Activated CD8-positive, alpha-beta memory T cell treated with anti-CD3 and anti-CD28 coated beads for 24 hours (primary cell): ENCODE measurements at regions not wholly inside any gene's neighbourhood (a gene's known extent, or its start where the extent isn't known, plus 50 kb on each side); places are given as distances from the start of the nearest gene placed in this dataset.
"Not testable (repeated sequence)": the region's sequence is repeated elsewhere in the genome, so short reads cannot be mapped to it uniquely, and the experiment has no call there.

ENCODE experiments used
- DNase-seq: peaks from one replicate; pipeline ENCODE4 v3.0.0-alpha.2; 2020

DNA sequence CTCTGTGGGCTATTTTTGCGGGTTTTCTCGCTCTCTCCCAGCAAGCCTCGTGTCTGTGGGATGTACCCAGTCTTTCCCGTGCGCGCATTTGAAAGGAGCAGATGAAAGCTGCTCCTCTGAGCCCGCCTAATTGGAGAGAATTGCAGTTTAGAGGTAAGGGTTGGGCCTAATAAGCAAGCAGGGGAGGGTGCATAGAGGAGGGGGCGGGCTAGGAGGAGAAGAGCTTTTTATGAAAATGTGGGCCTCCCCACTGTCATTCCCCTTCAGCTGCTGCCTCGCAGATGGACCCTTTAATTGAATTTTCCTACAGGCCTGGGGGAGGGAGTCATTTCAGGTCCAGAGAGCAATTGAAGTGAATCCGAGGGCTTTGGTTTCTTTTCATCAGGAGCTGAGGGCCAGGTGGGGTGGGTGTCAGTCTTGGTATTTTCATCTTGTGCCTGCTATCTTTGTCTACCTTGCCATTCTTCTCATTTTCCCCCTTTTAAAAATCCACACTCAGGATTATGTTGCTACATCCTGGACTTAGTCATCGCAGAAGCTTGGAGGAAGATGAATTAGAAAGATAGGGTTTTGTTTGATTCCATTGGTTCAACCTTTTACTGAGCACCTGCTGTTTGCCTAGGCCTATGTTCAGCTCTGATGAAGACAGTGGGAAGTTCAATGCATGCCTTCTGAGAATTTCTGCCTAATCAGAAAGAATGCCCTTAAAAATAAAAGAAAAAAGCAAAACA is 423.4 kb downstream of the CD83 start:
- no peak for DNase-seq

DNA sequence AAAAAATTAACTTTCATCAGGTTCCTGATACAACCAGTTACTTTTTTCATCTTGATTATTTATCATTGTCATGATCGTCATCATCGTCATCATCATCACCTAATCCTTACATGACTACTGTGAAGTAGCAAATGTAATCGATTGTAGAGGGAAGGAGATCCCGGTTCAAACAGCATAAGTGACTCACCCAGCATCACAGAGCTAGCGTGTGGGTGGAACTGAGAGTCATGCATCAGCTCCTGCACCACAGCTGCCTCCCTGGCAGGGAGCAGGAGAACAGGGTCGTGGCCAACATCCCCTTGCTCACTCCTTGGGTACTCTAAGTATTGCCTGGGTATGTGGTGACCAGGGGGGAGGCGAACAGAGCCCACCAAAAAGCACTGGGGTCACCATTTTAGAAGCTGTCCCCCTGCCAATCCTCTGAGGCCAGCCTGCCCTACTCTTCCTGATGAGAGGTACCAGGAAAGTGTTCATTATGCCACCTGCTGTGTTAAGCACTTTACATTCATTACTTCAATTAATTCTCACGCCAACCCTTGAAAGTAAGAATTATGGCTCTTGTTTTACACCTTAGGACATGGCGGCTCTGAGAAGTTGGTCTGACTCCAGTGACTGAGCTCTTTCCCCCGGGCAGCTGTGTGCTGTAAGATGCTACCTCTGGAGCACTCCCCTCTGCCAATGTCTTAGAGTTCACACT is 425.2 kb downstream of the CD83 start:
- DNase-seq: peak; percentile 79

DNA sequence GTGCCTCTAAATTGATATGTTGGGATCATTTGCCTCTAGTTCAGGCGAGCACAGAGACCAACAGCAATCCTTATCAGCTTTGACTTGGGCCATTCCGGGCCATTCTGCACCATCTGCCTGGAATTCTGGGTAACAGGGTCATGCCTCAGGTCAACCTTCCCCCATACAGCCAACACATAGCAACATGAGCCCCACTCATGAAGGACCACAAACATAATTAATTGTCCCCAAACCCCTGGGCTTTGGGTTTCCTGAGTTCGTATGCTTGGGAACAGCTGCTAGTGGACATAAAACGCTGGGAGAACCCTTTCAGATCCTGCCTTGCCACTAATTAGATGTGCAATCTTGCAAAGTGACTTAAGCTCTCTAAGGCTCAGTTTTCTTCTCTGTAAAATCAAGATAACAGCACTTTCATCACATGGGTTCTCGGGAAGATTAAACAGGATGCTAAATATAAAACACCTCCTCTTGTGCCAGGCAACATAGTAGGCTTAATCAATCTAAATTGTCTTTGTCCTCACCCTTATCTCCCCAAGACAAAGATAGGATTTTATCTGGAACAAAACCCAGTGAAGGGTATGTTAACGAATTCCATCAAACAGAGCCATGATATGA is 426.5 kb downstream of the CD83 start:
- no peak for DNase-seq

DNA sequence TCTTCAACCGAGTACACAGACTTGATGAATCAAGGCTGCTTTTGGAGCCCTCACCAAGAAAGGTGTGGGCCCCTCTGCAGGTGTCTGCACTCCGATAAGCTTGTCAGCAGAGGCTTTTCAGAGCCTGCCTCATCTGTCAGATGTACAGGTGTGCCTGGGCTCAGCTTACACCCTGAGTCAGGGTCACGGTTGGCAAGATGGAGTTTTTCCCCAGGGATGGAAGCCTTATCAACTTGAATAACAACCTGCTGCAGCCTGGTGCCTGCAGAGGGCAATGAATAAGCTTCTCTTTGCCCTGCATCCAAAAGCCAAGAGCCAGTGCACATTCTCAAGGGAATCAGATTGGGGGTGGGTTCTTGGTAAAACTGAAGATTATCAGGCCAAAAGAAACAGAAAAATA is 427.1 kb downstream of the CD83 start:
- no peak for DNase-seq

DNA sequence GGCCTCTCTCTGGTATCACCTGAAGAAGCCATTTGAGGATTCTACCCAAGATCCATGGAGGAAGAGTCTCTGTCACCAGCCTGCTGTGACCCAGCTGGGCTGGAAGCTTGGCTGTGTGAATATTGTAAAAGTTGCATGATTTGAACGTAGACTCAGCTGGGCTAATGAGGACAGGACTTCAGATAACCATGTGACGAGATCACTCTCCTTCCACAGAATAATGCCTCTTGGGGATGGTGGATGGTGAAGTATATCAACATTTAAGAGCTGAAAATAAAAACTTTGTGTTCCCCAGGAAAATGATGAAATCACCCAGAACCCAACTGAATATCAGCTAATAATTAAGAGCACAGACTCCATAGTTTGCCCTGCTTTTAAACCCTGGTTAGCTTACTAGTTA is 427.9 kb downstream of the CD83 start:
- no peak for DNase-seq

DNA sequence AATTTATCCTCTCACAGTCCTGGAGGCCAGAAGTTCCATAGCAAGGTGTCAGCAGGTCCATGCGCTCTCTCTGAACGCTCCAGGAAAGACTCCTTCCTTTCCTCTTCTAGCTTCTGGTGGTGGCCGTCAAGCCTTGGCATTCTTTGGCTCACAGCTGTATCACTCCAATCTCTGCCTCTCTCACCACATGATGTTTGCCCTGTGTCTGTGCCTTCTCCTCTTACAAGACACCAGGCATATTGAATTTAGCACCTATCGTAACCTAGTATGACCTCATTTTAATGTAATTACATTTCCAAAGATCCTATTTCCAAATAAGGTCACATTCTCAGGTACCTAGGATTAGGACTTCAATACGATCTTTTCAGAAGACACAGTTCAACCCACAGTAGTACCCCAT is 428.5 kb downstream of the CD83 start:
- DNase-seq: no peak

DNA sequence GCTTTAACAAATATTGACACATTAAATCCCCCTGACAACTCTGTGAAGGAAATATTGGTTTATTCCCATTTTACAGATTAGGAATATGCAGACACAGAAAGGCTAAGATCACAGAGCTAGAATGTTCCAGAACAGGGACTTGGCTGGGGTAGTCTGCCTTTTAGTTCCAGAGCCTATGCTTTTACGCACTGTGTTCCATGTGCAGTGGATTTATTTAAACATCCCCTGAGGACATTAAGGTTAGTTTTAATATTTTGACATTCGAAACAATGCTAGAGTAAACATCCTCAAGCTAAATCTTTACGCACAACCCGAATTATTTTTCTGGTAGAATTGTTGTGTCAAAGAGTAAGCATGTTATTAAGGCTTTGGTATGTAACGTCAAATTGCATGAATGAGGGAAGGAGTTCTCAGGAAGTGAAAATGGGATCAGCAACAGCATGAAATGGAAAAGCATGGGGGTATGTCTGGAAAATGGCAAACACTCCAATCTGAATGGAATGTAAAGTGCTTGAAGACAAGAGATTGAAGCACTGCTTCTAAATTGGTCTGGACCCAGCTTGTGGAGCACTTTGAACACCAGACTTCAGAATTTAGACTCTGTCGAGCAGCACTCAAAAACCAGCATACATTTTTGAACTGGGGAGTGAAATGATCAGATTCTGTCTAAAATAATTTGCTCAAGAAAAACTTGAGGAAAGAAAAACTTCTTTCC is 429.9 kb downstream of the CD83 start:
- no peak for DNase-seq

DNA sequence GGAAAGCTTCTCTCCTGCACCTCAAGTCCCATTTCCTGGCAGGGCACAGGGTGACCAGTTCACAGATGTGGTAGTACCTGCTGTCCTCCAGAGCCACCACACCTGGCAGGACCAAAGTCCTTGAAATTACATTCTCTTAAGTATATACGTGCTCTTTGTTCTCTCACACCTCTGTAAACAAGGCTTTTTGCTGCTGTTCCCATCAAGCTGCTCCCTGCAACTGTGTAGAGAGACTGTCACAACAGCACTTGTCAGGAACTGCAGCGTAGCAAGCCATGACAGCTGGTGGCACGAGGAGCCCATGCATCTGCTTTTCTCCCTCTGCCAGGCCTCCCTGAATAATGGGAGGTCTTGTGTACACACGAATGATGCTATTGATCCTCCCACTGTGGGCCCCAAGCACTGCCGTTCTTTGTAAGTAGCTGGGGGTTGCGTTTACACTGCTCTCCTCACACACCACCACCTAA is 431.8 kb downstream of the CD83 start:
- no peak for DNase-seq

DNA sequence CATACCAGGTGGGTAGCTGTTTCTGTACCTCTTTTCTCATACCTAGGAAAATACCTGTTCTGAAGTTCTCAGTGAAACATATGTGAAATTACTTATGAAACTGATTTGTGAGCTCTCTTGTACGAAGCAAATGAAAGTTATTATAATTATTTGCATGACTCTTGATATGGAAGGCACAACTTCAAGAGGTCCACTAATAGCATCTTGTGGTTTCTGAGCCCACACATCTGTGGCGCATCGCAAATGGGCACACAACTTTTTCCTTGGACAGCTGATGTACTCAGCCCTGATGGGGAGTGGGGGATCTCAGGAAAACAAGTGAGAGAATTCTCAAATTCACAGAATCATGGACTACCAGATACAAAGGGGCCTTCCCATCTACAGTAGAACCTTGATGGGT is 432.3 kb downstream of the CD83 start:
- DNase-seq: no peak

DNA sequence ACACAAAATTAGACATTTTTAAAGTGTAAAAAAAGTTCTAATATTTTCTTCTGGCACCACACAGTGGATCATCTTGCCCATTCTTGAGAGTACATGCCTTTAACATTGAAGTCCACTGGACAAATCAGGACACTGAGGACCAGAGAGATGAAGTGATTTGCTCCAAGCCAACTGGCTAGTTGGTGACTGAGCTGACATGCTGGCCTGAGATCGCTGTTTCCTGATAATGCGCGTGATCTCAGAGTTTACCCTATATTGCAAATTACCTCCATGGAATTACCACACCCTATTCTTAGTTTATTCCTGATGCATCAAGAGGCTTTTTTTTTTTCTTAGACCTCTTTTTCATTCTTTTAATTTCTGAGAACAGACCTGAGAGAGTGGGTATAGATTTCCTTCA is 432.8 kb downstream of the CD83 start:
- no peak for DNase-seq

DNA sequence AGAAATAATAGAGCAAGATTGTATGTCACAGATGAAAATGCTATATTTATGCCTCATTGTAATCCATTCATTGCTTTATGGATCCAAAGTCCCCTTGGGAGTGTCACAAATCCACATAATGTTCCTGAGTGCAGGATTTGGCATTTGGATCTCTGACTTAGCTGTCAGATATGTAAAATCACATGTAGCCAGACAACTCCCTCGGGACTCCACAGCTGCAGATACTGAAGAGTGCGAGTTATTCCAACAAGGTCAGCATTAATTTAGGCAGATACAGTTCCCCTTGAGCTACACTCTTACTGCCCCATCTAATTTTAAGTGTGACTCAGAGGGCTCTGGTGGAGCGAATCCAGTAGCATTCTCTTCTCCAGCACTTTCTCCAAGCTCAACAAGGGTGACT is 433.2 kb downstream of the CD83 start:
- DNase-seq: no peak

DNA sequence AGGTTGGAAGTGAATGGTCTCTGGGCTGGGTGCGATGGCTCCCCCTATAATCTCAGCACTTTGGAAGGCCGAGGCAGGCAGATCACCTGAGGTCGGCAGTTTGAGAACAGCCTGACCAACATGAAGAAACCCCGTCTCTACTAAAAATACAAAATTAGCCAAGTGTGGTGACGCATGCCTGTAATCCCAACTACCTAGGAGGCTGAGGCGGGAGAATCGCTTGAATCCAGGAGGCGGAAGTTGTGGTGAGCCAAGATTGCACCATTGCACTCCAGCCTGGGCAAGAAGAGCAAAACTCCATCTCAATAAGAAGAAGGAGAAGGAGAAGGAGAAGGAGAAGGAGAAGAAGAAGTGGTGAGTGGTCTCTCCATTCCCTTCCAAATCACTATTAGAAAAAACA is 434.0 kb downstream of the CD83 start:
- DNase-seq: not testable (repeated sequence)

DNA sequence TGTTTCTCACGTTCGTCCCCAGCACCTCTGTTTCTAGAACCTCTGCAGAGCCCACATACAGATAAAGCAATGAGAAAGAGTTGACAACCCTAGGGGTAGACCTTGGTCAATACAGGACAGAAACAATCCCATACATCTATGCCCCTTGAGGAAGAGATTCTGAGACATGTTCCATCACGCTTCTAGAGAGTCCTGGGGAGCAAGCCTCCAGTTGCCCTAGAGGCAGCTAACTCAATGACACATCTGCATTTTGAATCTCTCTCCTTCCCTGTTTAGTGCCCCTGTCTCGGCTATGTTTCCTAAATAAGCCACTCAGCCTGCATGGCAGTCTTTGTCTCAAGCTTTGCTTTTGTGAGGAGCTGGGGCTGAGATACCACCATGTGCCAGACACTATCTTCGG is 435.3 kb downstream of the CD83 start:
- DNase-seq: no peak

DNA sequence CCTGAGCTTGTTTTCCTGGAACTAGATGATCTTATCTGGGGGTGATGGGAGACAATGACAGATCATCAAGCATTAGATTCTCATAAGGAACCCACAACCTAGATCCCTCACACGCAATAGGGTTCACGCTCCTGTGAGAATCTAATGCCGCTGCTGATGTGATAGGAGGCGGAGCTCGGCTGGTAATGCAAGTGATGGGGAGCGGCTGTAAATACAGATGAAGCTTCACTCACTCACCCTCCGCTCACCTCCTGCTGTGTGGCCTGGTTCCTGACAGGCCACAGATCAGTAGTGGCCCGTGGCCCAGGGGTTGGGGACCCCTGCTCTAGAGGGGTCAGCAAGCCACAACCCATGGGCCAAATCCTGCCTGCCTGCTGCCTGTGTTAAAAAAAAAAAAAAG is 435.9 kb downstream of the CD83 start:
- DNase-seq: no peak

DNA sequence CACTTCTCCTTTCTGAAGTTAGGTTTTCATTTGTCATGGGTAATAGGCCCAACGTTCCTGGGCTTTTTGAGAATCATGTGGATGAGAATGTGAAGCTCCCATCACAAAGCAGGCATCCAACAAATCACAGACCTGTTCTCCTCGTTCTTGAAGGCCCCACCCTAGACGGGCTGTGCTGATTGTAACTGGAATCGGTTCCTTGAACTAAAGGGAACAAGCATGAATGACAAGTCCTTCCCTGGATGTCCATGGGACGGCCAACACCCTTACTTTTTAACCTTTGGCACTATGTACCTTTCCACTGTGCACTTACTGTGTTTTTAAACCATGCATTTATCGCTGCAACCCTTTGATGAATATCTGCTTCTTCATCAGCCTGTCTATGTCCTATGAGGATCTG is 438.2 kb downstream of the CD83 start:
- no peak for DNase-seq

DNA sequence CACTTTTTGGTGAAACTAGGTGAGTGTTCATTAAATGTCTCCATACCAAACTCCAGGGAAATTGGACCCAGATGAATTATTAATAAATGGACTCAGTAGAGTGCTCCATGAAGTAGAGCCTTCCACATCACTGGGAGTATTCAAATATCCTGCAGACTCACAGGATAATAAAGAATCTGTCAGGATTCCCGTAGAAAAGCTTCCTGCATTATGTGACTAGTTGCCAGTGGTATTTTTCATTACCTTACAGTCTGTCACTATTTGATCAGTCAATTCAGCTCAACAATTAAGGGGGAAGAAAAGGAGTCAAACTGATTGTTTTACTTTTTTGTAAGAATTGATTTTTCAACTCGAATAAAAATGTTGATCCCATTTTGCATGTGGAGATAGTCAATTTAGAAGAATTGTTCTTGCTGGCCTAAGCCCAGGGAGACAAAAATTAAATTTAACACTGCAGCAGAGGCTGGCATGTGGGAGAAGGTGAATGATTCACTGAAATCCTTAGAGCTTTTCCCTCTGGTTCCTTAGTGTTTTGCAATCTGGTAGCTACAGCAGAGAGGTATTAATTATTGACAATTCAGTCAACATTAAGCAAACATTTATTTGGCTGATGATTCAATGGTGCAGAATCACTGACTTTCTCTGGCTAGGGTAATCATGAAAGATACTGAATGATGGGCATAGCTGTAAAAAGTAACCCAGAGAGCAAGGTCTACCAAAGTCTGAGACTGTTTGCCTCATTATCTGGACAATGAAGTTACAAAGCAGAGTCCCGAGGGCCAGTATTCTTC is 442.4 kb downstream of the CD83 start:
- DNase-seq: no peak

DNA sequence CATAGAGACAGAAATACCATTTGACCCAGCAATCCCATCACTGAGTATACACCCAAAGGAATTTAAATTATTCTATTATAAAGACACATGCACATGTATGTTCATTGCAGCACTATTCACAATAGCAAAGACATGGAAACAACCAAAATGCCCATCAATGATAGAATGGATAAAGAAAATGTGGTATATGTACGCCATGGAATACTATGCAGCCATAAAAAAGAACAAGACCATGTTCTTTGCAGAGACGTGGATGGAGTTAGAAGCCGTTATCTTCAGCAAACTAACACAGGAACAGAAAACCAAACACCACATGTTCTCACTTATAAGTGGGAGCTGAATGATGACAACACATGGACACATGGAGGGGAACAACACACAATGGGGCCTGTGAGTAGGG is 444.0 kb downstream of the CD83 start:
- DNase-seq: not testable (repeated sequence)

DNA sequence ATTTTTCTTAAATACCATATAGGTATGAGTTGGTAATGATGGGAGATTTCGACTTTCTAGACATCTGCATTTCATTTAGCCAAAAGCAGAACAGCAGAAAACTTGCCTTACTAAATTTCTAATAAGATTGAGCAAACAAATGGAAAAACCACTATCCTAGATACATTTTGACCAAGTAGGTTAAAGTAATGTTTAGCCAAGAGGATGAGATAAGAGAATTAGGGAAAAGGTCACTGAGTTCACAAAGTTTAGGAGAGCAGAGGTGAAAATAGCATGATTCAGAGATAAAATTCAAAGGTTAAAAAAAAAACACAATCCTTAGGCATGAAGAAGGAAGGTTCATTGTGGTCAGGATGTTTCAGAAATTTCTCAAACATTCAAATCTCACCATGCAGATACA is 450.3 kb downstream of the CD83 start:
- DNase-seq: no peak

DNA sequence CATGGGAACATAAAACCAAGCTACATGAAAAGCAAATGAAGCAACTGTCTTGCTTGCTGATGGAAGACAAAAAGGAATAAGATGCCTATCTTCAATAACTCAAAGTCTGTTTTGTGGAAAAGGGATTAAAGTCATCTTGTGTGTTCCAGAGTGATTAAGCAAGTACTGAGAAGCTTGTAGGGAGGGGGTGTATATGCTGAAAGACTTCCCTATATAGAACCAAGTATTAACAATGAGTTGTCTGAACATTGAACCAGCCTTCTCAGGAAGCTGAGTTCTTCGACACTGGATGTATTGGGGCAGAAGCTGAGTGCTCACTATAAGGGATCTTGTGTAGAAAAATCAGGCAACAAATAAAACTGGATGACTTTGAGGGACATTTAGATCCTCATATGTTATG is 451.8 kb downstream of the CD83 start:
- no peak for DNase-seq

DNA sequence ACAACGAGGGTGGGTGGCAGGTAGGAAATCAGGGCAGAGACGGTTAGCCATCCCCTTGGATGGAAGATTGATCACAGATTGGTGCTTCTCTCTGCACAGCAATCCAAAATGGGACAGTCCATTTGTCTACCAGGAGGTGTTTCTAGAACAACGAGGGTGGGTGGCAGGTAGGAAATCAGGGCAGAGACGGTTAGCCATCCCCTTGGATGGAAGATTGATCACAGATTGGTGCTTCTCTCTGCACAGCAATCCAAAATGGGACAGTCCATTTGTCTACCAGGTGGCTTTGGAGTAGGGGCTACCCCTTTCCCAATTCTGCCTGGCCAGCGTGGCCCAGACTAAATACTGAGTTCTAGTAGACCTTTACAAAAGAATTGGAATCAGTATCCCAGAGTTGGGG is 452.3 kb downstream of the CD83 start:
- DNase-seq: not testable (repeated sequence)

DNA sequence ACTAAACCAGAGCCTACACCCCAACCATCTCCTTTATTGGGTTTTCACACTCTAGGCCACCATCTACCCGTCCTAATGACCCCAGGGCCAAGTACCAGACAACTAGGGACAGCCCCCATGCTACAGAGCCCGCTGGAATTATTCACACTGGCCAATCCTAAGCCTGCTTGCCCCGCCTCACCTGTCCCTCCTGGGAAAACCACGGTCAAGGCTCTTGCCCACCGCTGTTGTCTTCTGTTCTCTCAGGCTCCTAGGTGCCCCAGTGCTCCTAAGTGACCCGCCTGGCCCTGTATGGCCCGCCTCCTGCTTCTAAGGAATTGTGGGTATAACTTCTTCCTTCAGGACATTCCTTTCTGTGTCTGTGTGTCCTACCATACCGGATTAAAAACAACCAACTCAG is 453.4 kb downstream of the CD83 start:
- DNase-seq: no peak

DNA sequence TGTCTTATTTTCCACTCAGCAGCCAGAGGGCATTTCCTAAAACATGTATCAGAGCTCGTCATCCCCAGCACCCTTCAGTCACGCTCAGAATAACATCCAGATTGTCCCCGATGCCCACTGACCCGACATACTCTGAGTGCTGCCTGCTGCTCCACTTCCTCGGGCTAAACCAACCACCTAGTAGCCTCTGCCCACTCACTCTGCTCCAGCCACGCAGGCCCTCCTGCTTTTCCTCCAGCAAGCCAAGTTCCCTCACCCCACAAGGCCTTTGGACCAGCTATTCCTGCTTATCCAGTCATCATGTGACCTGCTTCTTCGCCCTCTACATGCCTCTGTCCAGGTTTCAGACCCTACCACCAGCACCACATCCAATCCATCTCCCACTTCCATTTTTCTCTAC is 454.2 kb downstream of the CD83 start:
- no peak for DNase-seq

DNA sequence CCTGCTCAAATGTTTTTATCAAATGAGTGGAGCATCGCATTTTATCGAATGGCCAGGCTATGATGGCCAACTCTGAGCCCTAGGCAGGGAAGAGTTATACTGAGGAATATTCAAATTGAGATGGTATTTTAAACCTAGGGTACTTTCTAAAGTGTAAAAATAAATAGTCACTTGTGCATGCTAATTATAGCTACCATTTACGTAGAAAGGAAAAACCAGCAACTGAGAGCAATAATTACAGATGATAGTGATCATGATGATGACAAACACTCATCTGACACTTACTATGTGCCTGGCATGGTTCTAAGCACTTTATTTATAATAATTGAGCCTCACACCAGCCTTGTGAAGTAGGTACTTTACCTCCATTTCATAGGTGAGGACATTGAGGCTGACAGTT is 455.7 kb downstream of the CD83 start:
- no peak for DNase-seq
